ENCODE measurements at regions not wholly inside any gene's neighbourhood (a gene's known extent, or its start where the extent isn't known, plus 50 kb on each side); places are given as distances from the start of the nearest gene placed in this dataset.

DNA sequence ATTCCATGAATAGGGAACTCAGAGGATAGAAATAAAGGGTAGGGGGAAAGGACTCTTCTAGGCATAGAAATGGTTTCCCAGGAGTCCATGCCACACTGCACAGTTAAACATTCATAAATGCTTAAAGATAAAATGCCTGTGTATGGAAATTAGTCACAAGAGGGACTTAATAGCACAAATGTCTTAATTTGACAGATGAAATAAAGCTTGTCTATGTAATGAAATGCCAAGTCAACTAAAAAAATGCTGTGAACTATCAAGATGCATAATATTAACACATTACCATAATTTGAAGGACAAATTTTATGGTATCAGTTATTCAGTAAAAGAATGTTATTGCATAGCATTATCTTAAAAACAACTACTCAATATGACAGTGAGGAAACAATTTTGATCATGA, 553.2 kb upstream of the NETO1 start:
- TF ChIP-seq ZNF8 (CRISPR knock-in tag; IDR thresholded peaks at IDR 0.05) (no peak), ZFP30 (CRISPR knock-in tag; IDR thresholded peaks at IDR 0.05) (no peak), GLIS3 (CRISPR knock-in tag; IDR thresholded peaks at IDR 0.05) (no peak), ZFP3 (CRISPR knock-in tag; IDR thresholded peaks at IDR 0.05) (no peak), OSR1 (CRISPR knock-in tag; IDR thresholded peaks at IDR 0.05) (no peak), TOX (CRISPR knock-in tag; IDR thresholded peaks at IDR 0.05; ENCODE audit: borderline replicate concordance) (no peak), SNAI2 (CRISPR knock-in tag; IDR thresholded peaks at IDR 0.05) (no peak), ESRRG (CRISPR knock-in tag; IDR thresholded peaks at IDR 0.05) (no peak), ZNF70 (CRISPR knock-in tag; IDR thresholded peaks at IDR 0.05) (no peak), PPARA (CRISPR knock-in tag; IDR thresholded peaks at IDR 0.05; ENCODE audit: borderline replicate concordance) (no peak), CSDC2 (CRISPR knock-in tag; IDR thresholded peaks at IDR 0.05) (no peak), TCF4 (CRISPR knock-in tag; IDR thresholded peaks at IDR 0.05; ENCODE audit: borderline replicate concordance) (no peak)
- TF ChIP-seq, protein P1, sequence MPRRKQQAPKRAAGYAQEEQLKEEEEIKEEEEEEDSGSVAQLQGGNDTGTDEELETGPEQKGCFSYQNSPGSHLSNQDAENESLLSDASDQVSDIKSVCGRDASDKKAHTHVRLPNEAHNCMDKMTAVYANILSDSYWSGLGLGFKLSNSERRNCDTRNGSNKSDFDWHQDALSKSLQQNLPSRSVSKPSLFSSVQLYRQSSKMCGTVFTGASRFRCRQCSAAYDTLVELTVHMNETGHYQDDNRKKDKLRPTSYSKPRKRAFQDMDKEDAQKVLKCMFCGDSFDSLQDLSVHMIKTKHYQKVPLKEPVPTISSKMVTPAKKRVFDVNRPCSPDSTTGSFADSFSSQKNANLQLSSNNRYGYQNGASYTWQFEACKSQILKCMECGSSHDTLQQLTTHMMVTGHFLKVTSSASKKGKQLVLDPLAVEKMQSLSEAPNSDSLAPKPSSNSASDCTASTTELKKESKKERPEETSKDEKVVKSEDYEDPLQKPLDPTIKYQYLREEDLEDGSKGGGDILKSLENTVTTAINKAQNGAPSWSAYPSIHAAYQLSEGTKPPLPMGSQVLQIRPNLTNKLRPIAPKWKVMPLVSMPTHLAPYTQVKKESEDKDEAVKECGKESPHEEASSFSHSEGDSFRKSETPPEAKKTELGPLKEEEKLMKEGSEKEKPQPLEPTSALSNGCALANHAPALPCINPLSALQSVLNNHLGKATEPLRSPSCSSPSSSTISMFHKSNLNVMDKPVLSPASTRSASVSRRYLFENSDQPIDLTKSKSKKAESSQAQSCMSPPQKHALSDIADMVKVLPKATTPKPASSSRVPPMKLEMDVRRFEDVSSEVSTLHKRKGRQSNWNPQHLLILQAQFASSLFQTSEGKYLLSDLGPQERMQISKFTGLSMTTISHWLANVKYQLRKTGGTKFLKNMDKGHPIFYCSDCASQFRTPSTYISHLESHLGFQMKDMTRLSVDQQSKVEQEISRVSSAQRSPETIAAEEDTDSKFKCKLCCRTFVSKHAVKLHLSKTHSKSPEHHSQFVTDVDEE (CRISPR knock-in tag; IDR thresholded peaks at IDR 0.05): no peak
- TF ChIP-seq, protein P2, sequence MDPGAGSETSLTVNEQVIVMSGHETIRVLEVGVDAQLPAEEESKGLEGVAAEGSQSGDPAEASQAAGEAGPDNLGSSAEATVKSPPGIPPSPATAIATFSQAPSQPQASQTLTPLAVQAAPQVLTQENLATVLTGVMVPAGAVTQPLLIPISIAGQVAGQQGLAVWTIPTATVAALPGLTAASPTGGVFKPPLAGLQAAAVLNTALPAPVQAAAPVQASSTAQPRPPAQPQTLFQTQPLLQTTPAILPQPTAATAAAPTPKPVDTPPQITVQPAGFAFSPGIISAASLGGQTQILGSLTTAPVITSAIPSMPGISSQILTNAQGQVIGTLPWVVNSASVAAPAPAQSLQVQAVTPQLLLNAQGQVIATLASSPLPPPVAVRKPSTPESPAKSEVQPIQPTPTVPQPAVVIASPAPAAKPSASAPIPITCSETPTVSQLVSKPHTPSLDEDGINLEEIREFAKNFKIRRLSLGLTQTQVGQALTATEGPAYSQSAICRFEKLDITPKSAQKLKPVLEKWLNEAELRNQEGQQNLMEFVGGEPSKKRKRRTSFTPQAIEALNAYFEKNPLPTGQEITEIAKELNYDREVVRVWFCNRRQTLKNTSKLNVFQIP (CRISPR knock-in tag; IDR thresholded peaks at IDR 0.05; ENCODE audit: borderline replicate concordance, low read depth): no peak
- TF ChIP-seq, protein P3, sequence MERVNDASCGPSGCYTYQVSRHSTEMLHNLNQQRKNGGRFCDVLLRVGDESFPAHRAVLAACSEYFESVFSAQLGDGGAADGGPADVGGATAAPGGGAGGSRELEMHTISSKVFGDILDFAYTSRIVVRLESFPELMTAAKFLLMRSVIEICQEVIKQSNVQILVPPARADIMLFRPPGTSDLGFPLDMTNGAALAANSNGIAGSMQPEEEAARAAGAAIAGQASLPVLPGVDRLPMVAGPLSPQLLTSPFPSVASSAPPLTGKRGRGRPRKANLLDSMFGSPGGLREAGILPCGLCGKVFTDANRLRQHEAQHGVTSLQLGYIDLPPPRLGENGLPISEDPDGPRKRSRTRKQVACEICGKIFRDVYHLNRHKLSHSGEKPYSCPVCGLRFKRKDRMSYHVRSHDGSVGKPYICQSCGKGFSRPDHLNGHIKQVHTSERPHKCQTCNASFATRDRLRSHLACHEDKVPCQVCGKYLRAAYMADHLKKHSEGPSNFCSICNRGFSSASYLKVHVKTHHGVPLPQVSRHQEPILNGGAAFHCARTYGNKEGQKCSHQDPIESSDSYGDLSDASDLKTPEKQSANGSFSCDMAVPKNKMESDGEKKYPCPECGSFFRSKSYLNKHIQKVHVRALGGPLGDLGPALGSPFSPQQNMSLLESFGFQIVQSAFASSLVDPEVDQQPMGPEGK (CRISPR knock-in tag; IDR thresholded peaks at IDR 0.05; ENCODE audit: borderline replicate concordance): no peak
- ATAC-seq: no peak

DNA sequence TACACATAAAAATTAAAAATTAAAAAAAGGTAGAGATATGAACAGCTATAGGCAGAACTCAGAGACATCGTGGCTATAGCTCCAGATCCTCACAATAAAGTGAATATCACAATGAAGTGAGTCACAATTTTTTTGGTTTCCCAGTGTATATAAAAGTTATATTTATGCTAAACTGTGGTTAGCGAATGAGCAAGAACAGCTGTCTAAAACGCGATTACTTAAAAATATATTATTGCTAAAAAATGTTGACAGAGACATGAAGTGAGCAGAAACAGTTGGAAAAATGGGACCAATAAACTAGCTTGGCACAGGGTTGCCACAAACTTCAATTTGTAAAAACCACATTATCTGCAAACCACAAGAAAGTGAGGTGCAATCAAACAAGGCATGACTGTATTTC, 551.7 kb upstream of the NETO1 start:
- TF ChIP-seq OSR1 (CRISPR knock-in tag; IDR thresholded peaks at IDR 0.05): no peak
- no peak for ATAC-seq

DNA sequence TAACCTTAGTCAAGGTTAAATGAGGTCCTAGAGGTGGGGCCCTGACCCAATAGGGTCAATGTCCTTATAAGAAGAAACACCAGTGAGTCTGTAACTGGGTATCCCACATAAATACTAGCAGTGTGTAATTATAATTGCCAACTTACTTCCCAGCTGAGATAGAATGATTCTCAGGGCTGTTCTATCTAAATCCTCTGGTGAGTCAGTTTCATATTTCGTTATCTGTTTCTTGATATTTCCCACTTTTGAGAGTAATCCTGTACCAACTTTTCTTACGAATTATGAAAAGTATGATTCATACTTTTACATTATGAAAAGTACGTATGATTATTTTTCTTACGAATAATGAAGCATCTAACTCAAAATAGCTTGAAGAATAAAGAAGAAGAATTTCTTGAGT, 546.8 kb upstream of the NETO1 start:
- no peak for TF ChIP-seq PPARA (CRISPR knock-in tag; IDR thresholded peaks at IDR 0.05; ENCODE audit: borderline replicate concordance)
- TF ChIP-seq TCF4 (CRISPR knock-in tag; IDR thresholded peaks at IDR 0.05; ENCODE audit: borderline replicate concordance): no peak
- no peak for TF ChIP-seq ZFP3 (CRISPR knock-in tag; IDR thresholded peaks at IDR 0.05)
- TF ChIP-seq, protein P4, sequence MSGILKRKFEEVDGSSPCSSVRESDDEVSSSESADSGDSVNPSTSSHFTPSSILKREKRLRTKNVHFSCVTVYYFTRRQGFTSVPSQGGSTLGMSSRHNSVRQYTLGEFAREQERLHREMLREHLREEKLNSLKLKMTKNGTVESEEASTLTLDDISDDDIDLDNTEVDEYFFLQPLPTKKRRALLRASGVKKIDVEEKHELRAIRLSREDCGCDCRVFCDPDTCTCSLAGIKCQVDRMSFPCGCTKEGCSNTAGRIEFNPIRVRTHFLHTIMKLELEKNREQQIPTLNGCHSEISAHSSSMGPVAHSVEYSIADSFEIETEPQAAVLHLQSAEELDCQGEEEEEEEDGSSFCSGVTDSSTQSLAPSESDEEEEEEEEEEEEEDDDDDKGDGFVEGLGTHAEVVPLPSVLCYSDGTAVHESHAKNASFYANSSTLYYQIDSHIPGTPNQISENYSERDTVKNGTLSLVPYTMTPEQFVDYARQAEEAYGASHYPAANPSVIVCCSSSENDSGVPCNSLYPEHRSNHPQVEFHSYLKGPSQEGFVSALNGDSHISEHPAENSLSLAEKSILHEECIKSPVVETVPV (CRISPR knock-in tag; IDR thresholded peaks at IDR 0.05): no peak
- TF ChIP-seq ISL1 (CRISPR knock-in tag; IDR thresholded peaks at IDR 0.05): no peak
- no peak for TF ChIP-seq CSDC2 (CRISPR knock-in tag; IDR thresholded peaks at IDR 0.05)
- TF ChIP-seq ZNF565 (CRISPR knock-in tag; conservative IDR thresholded peaks at IDR 0.05; ENCODE audit: low read depth): no peak
- TF ChIP-seq ZC3H10 (CRISPR knock-in tag; IDR thresholded peaks at IDR 0.05): no peak
- no peak for TF ChIP-seq ZNF8 (CRISPR knock-in tag; IDR thresholded peaks at IDR 0.05)
- no peak for TF ChIP-seq OSR1 (CRISPR knock-in tag; IDR thresholded peaks at IDR 0.05)
- TF ChIP-seq, protein P1 (CRISPR knock-in tag; IDR thresholded peaks at IDR 0.05): no peak
- TF ChIP-seq RARB (CRISPR knock-in tag; IDR thresholded peaks at IDR 0.05): no peak
- TF ChIP-seq ESRRG (CRISPR knock-in tag; IDR thresholded peaks at IDR 0.05): no peak
- TF ChIP-seq, protein P5, sequence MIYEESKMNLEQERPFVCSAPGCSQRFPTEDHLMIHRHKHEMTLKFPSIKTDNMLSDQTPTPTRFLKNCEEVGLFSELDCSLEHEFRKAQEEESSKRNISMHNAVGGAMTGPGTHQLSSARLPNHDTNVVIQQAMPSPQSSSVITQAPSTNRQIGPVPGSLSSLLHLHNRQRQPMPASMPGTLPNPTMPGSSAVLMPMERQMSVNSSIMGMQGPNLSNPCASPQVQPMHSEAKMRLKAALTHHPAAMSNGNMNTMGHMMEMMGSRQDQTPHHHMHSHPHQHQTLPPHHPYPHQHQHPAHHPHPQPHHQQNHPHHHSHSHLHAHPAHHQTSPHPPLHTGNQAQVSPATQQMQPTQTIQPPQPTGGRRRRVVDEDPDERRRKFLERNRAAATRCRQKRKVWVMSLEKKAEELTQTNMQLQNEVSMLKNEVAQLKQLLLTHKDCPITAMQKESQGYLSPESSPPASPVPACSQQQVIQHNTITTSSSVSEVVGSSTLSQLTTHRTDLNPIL (CRISPR knock-in tag; IDR thresholded peaks at IDR 0.05; ENCODE audit: low read depth): no peak
- no peak for TF ChIP-seq BACH2 (CRISPR knock-in tag; IDR thresholded peaks at IDR 0.05; ENCODE audit: borderline replicate concordance)
- TF ChIP-seq SNAI2 (CRISPR knock-in tag; IDR thresholded peaks at IDR 0.05): no peak
- no peak for TF ChIP-seq TOX (CRISPR knock-in tag; IDR thresholded peaks at IDR 0.05; ENCODE audit: borderline replicate concordance)
- no peak for TF ChIP-seq ARNTL (CRISPR knock-in tag; IDR thresholded peaks at IDR 0.05; ENCODE audit: borderline replicate concordance, low read depth)
- TF ChIP-seq GLIS3 (CRISPR knock-in tag; IDR thresholded peaks at IDR 0.05): no peak
- TF ChIP-seq, protein P2 (CRISPR knock-in tag; IDR thresholded peaks at IDR 0.05; ENCODE audit: borderline replicate concordance, low read depth): no peak

More for the DNA sequence above, 546.8 kb upstream of the NETO1 start:
- ATAC-seq: no peak
